Fibroblast of pulmonary artery (primary cell): ENCODE measurements at regions not wholly inside any gene's neighbourhood (a gene's known extent, or its start where the extent isn't known, plus 50 kb on each side); places are given as distances from the start of the nearest gene placed in this dataset.

Experiments
- DNase-seq: peaks from one replicate; pipeline ENCODE4 v3.0.0-alpha.2; 2010; ENCODE audit warnings: low read depth
- H3K4me3 ChIP-seq: replicated peaks from 2 replicates; pipeline ENCODE4 v1.5.1; 2011; ENCODE audit warnings: low read depth, mild to moderate bottlenecking, control low read depth, low read length, moderate library complexity
- CTCF ChIP-seq: IDR thresholded peaks from 2 replicates; pipeline ENCODE4 v1.5.1; 2011; ENCODE audit warnings: mild to moderate bottlenecking, control low read depth, low read length, inconsistent platforms; ENCODE audit errors: missing control alignments

- H3K4me3 ChIP-seq = no peak overlapping the region
- TF ChIP-seq CTCF = no peak
- DNase-seq = no peak
Measured at GRCh38 chr18:22114526-22115321, 54.7 kb upstream of the GATA6 start.

- no peak overlapping the region for H3K4me3 ChIP-seq
- no peak for TF ChIP-seq CTCF
- no peak for DNase-seq
Measured at GRCh38 chr18:22115573-22115972, 53.8 kb upstream of the GATA6 start.
